ENCODE measurements at regions not wholly inside any gene's neighbourhood (a gene's known extent, or its start where the extent isn't known, plus 50 kb on each side); places are given as distances from the start of the nearest gene placed in this dataset.
"Not testable (repeated sequence)": the region's sequence is repeated elsewhere in the genome, so short reads cannot be mapped to it uniquely, and the experiment has no call there.

GRCh38 chr3:115204475-115204874 lies 57.4 kb upstream of the ZBTB20 start:
- no peak for DNase-seq

DNA sequence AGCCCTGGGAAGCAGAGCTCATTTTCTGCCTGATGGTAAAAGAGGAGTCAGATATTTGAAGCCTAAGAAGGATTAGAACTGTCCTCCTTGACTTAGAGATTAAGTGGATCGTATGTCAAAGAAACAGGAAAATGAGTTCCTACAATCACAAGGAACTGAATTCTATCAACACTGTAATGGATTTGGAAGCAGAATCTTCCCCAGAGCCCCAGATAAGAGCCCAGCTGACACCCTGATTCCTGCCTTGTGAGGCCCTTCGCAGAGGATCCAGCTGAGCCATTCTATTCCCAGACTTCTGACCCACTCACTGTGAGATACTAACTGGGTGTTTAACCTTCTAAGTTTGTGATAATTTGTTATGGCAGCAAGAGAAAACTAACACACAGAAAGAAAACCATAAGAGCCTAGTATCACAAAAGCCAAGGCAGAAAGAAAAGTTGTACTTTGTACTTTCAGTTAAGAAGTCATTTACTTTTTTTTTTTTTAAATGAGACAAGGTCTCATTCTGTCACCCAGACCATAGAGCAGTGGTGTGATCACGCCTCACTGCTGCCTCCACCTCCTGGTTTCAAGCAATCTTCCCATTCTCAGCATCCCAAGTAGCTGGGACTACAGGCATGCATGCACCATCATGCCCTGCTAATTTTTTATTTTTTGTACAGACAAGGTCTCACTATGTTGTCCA lies 61.1 kb upstream of the ZBTB20 start:
- DNase-seq = no peak

DNA sequence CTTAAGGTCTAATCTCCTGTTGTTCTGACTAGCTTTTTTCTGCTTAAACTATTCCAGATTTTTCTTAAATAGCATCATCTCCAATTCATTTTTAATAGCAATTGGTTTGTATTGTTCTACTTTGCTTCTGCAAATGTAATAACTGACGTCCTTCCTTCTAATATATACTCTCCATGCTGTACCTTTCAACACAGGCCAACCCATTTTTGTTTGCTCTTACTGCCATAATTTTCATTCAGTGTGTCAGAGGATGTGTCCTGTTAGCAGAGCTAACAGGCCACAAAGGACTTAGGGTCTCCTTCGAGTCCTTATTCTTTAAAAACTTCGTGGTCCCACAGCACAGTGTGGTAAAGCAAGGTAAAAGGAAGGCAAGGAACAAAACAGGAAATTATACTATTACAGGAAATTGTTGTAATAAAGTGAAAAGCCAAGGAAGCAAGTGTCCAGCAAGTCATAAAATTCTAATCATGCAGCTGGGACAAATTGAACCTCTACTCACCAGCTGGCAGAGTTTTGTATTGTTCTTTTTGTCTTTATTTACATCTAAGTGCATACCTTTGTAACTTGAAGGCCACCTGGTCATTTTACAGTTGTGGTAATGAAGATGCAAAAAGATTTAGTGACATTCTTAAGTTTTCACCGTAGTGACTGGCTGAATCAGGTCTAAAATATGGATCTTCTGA lies 64.9 kb upstream of the ZBTB20 start:
- DNase-seq = no peak

DNA sequence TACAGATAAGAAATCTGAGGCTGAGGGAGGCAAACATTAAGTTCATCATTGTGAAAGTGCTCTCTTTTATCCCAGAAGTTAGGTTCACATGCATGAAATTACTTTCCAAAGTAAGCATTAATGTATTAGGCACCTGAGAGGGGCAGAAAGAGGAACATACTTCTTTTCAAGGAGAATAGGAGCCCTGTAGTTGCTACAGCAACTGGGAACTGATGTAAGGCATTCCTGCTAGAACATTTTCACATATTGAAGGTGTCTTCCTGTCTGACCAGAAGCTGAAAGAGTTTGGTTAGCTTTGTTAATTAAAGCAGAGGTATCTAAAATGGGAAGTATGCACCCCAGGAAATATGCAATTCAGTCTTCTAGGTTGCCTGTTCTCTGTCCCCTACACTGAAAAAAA lies 65.5 kb upstream of the ZBTB20 start:
- DNase-seq = no peak

DNA sequence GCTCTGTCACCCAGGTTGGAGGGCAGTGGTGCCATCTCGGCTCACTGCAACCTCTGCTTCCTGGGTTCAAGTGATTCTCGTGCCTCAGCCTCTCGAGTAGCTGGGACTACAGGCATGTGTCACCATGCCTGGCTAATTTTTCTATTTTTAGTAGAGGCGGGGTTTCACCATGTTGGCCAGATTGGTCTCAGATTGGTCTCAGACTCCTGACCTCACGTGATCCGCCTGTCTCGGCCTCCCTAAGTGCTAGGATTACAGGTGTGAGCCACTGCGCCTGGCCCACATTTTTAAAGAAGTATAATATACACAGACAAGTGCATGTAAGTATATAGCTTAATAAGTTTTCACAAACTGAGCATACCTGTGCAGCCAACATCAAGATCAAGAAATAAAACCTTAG lies 66.0 kb upstream of the ZBTB20 start:
- not testable (repeated sequence) for DNase-seq

DNA sequence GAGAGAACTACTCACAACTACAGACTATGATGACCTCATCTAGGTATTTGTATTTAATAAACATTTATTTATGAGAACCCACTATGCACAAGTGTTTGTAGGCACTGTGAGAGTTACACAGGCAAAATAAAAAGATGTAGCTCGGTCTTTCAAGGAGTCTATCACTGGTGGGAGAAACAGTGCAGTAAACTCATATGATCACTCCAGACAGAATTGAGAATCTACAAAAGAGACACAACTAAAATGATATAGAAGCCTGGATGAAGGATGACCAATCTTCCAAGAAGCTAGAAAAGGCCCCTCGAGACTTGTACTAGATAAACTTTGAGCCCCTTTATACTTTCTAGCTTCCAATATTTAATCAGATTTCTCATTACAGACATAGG lies 70.2 kb upstream of the ZBTB20 start:
- DNase-seq = no peak

- DNase-seq = peak; percentile 58
These were observed 70.8 kb upstream of the ZBTB20 start for GRCh38 chr3:115217678-115218451.

GRCh38 chr3:115218859-115219258 lies 71.8 kb upstream of the ZBTB20 start:
- DNase-seq = no peak

DNA sequence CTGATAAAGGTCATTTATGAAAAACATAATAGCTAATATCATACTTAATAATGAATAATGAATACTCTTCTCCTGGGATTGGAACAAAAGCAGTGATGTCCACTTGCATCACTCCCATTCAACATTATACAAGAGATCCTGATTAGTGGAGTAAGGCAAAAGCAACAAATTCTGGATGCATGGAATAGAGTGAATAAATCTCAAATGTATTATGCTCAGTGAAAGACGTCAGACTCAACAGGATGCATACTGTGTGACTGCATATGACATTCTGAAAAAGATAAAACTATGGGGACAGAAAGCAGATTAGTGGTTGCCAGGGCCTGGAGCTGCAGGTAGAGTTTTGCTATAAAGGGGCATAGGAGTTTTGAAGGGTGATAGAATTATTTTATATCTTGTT lies 77.6 kb upstream of the ZBTB20 start:
- DNase-seq = no peak

DNA sequence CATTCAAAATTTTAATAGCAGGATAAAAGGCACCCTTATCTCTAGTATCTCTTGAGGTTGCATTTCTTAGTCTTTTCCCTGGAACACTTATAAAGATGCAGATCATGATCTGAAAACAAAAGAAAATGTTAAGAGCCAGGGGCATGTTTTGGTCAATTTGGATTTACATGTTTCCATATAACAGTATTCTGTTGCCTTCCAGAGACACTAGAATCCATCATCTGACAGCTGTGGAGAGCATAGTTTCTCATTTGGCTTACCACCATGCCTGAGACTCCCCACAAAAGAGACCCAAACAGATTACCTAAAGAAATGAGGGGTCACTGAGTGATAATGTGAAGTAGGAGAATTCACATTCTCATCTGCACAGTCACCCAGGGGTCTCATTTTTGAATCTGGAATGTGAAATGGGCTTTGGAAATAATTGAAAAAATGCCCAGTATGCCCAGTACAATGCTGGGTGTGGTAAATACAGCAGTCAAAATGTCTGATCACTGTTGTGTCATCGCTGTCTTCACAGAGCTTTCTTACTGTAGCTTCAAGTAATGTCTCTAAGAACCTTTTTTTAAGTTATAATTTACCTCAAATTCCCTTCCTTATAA lies 79.9 kb upstream of the ZBTB20 start:
- no peak for DNase-seq

DNA sequence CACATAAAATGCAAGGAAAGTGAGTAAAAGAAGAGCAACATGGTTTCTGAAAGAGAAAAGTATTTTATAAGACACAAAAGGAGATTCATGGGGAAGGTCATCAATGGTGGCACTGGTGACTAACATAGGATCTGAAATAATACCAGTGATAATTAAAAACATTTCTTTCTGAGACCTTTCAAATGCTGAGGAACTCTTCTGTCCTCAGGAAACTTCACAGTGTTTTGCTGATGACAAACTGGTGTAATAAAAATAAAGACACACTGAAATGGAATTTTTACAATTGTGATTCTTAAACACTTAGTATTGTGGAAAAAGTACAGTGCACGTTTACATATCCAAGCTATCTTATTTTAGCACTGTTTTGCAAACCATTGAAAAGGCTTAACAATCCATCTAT lies 80.4 kb upstream of the ZBTB20 start:
- DNase-seq = no peak

DNA sequence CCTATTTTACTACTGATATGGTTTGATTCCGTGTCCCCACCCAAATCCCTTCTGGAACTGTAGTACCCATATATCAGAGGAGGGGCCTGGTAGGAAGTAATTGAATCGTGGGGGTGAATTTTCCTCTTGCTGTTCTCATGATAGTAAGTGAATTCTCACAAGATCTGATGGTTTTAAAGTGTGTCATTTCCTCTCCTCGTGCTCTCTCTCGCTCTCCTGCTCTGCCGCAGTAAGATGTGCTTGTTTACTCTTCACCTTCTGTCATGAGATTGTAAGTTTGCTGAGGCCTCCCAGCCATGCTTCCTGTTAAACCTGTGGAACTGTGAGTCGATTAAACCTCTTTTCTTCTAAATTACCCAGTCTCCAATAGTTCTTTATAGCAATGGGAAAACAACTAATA lies 81.2 kb upstream of the ZBTB20 start:
- DNase-seq = no peak

GRCh38 chr3:115232167-115232566 lies 85.1 kb upstream of the ZBTB20 start:
- DNase-seq = no peak

DNA sequence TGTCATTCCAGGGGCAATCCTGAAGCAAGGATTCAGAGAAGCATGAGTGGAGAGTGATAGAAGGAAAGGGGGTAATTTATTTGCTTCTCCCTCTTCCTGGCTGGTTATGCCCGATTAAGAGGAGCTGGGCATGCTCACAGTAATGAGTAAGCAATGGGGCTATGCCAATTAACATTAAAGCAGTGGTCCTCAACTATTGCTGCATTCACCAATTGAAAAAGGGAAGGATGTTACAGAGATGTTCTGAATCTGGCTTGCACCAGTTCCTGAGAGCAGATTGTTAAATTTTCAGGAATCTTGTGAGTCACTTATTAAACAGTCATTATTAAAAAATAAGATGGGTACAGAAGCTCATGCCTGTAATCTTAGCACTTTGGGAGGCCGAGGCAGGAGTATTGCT lies 85.9 kb upstream of the ZBTB20 start:
- DNase-seq = no peak

DNA sequence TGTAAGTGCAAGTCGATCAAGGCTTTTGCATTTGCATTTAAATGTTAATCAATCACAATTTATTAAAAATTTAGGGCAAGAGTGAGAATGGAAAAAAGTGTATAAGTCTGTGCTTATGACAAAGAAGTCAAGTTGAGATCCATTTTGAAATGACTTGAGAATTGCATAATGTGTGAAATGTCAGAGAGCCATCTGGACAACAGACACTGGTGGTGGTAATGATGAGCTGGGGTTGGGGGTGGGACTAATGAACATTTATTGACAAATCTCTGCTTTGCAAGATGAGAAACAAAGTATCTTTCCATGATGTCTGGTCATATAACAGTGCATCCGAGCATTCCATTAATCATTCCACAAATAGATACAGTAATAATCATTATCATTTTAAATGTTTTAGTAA lies 89.4 kb upstream of the ZBTB20 start:
- no peak for DNase-seq

GRCh38 chr3:115239717-115240116 lies 92.6 kb upstream of the ZBTB20 start:
- DNase-seq = no peak

DNA sequence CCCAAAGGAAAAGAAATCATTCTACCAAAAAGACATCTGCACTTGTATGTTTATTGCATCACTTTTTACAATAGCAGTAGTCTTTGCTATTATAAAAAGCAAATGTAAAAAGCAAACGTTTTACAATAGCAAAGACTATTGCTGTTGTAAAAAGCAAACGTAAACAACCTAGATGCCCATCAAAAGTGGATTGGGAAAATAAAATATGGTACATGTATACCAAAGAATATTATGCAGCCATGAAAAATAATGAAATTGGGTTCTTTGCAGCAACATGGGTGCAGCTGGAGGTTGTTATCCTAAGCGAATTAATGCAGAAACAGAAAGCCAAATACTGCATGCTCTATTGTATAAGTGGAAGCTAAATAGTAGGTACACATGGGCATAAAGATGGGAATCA lies 97.3 kb upstream of the ZBTB20 start:
- no peak for DNase-seq

DNA sequence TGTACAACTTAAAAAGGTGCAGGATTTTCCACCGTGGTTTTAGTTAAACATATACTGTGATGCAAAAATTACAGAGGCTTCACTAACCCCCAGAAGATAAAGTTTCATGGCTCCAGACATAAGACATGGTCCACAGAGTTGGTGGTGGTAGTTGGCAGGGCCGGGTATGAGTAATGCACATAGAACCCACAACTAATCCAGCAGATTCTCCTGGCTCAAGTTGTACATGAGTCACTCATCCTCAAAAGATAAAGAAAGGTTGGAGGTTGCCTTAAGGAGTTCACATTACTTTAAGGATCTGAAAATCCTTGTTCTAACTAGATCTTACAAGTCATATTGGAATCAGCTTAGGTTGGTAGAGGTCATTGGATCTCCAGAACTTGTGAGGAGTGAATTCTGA lies 98.3 kb upstream of the ZBTB20 start:
- no peak for DNase-seq

GRCh38 chr3:115245899-115246298 lies 98.8 kb upstream of the ZBTB20 start:
- no peak for DNase-seq

DNA sequence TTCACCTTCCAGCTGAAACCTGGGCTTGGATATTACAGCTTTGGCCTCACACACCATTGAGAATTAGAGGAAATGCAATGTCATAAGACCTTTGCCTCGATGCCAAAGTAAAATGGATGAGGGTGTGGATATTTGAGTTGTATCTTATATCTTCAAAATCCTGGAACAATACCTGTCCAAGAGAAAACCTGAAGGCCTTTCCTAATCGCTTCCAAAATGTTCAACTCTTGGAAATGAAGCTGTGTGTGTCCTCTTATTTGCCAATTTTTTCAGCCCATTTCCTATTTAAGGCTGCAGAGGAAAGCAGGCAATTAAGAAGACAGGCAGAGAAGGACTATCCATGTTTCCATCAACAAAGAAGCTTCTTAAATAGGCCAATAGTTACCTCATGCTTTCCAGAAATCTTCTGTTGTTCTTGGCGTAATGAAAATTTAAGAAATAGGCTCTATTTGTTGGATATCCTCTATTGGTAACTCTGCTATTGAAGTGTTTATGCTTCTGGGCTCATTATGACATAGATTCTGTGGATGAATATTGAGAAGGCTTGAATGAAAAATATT lies 99.5 kb upstream of the ZBTB20 start:
- no peak for DNase-seq

DNA sequence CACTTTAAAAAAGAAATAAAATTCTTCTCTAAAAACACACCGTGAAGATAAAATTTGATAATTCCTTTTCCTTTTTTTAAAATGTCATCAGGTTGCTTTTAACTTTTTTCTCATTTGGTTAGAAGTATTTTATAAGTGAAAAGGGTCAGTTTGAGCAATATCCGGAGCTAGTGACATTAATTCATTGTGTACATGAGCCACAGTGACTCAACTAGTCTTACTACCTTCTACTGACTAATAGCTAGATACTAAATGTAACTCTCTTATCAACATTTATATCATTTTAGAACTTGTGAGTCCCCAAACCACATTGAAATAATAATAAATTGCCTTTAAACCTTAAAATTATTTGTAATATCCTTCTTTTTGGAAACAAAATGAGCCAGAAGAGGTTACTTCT lies 101.2 kb upstream of the ZBTB20 start:
- no peak for DNase-seq

DNA sequence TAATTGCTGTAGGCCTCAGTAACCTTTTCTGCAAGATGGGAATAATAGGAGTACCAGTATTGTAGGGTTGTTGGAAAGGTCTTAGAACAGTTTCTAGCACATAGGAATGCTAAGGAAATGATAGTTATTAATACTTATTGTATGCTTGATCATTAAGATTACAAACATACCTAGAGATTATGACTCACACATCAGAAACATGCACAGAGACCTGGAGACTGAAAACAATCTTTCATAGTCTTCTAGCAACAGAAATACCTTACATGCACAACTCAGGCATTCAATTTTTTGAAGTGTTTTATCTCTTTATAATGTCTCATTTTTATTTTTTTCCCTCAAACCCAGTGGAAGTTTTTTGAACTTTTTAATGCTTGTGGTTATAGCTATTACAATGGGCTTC lies 104.4 kb upstream of the ZBTB20 start:
- no peak for DNase-seq

DNA sequence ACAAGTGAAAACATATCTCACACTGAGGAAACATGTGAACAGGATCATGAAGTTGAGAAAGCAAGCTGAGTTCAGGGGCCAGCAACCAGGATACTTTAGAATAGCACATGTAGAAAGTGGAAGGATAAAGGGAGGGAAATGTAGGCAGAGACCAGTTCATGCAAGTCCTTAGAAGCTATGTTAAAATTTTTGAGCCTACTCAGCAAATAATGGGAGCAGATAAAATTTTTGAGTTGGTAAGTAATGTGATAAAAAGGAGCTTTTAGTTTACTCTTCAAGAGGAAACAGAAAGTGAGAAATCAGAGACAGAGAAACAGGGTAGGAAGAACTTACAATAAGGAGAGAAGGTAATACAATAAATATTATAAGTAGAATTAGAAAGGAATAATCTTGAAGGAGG lies 105.6 kb upstream of the ZBTB20 start:
- DNase-seq = no peak
